WTC11 (cell line): ENCODE measurements at regions not wholly inside any gene's neighbourhood (a gene's known extent, or its start where the extent isn't known, plus 50 kb on each side); places are given as distances from the start of the nearest gene placed in this dataset.

Experiments used
- CREB1 ChIP-seq: sonication (generic); formaldehyde crosslinking; IDR thresholded peaks from 2 replicates; pipeline ENCODE4 v1.8.0; 2023; ENCODE audit warnings: mild to moderate bottlenecking, missing genetic modification reagents
- ESRRA ChIP-seq: sonication (generic); formaldehyde crosslinking; IDR thresholded peaks from 2 replicates; pipeline ENCODE4 v1.8.1; 2022; ENCODE audit warnings: mild to moderate bottlenecking, missing genetic modification reagents, borderline replicate concordance
- ZNF423 ChIP-seq: fragments of 250-450 bp; sonication (Bioruptor Pico); IDR thresholded peaks from 2 replicates; pipeline ENCODE4 v2.1.2; 2022; ENCODE audit warnings: mild to moderate bottlenecking, moderate library complexity
- TF ChIP-seq, protein P1 (sequence below): sonication (generic); formaldehyde crosslinking; IDR thresholded peaks from 2 replicates; pipeline ENCODE4 v1.8.0; 2022; ENCODE audit warnings: mild to moderate bottlenecking, missing genetic modification reagents

DNA sequence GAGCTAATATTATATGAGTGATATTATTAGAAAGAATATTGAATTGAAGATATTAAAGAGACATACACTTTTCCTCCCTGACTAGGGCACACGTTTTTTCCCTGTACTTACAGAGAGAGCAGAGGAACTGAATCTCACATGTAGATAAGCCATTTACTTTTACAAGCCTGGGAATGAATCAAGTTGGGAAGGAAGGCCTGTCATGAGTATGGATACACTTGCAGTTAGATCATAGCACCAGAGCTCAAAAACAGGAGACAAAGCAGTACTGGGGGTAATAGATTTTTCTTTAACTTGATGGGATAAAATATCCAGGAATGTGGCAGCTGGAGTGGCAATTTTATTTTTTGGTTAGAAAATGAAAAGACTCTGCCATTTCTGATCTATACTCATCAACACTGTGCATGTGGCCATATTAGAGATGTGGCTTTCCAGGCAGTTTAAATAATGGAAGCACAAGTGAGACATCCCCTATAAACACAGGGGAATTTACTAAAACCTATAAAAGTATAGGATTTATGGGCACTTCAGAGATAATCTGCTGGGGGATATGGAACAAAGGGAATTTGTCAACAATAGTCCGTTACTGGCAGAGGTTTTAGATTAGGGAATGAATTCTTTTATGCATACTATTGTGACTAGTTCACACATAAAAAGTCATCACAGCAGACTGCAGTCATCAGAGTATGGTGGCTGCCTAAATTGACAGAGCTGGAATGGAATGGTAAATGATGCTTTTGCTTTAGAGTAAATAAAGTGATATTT is 657.7 kb upstream of the MBL2 start:
- TF ChIP-seq, protein P1, sequence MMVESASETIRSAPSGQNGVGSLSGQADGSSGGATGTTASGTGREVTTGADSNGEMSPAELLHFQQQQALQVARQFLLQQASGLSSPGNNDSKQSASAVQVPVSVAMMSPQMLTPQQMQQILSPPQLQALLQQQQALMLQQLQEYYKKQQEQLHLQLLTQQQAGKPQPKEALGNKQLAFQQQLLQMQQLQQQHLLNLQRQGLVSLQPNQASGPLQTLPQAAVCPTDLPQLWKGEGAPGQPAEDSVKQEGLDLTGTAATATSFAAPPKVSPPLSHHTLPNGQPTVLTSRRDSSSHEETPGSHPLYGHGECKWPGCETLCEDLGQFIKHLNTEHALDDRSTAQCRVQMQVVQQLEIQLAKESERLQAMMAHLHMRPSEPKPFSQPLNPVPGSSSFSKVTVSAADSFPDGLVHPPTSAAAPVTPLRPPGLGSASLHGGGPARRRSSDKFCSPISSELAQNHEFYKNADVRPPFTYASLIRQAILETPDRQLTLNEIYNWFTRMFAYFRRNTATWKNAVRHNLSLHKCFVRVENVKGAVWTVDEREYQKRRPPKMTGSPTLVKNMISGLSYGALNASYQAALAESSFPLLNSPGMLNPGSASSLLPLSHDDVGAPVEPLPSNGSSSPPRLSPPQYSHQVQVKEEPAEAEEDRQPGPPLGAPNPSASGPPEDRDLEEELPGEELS (CRISPR knock-in tag), result no peak
- no peak for TF ChIP-seq ESRRA
- TF ChIP-seq CREB1 (CRISPR knock-in tag), result no peak
- TF ChIP-seq ZNF423 (CRISPR knock-in tag), result no peak
